Panc1 (cell line): ENCODE measurements at regions not wholly inside any gene's neighbourhood (a gene's known extent, or its start where the extent isn't known, plus 50 kb on each side); places are given as distances from the start of the nearest gene placed in this dataset.

ENCODE experiments used
- ATAC-seq: fragments of 200-7000 bp; cut with Tn5 transposase; 2 replicates; pipeline ENCODE4 v1.9.1; 2020; ENCODE audit warnings: mild to moderate bottlenecking, moderate library complexity
- BruUV-seq: library from RNA; stranded (reverse); fragments of 400-500 nt; replicated peaks from 2 replicates; lab custom pipeline; 2021; lab: Mats Ljungman, UMichigan
- CTCF ChIA-PET: fragments of 300-600 bp; sonication (Branson Sonifier 250); formaldehyde crosslinking; loops from one replicate; lab custom pipeline; 2022; ENCODE audit warnings: antibody characterized with exemption; lab: Charles Lee
- POLR2A ChIA-PET: fragments of 300-600 bp; sonication (Branson Sonifier 250); formaldehyde crosslinking; loops from one replicate; lab custom pipeline; 2022; ENCODE audit warnings: antibody characterized with exemption; lab: Charles Lee
- DNase-seq: peaks from one replicate; pipeline ENCODE4 v3.0.0-alpha.2; 2010; ENCODE audit warnings: low read depth, low spot score
- H3K27ac ChIP-seq: 2 replicates; pipeline ENCODE4 v1.5.1; 2011; ENCODE audit warnings: mild to moderate bottlenecking, low read length, inconsistent platforms
- H3K27me3 ChIP-seq: fragments of 200-500 bp; sonication (Bioruptor generic); 2 replicates; pipeline ENCODE4 v1.6.0; 2014; ENCODE audit warnings: low read length, inconsistent platforms; ENCODE audit not compliant: control insufficient read depth, insufficient read depth
- H3K36me3 ChIP-seq: fragments of 200-500 bp; sonication (Bioruptor generic); 2 replicates; pipeline ENCODE4 v1.5.1; 2014; ENCODE audit warnings: inconsistent platforms, mild to moderate bottlenecking, low read length, moderate library complexity; ENCODE audit not compliant: control insufficient read depth, insufficient read depth
- H3K4me1 ChIP-seq: 2 replicates; pipeline ENCODE4 v1.5.1; 2011; ENCODE audit warnings: inconsistent platforms, mild to moderate bottlenecking, low read length, moderate library complexity; ENCODE audit not compliant: control insufficient read depth, insufficient read depth
- H3K4me3 ChIP-seq, 2 experiments: 2 replicates each; pipeline ENCODE4 v1.5.1; 2011 to 2012; ENCODE audit warnings: low read depth in 2 of 2, low read length in 2 of 2, mild to moderate bottlenecking in 2 of 2, inconsistent platforms in 1 of 2, moderate library complexity in 1 of 2
- H3K9me3 ChIP-seq: fragments of 200-500 bp; sonication (Bioruptor generic); 2 replicates; pipeline ENCODE4 v1.5.1; 2014; ENCODE audit warnings: low read depth, mild to moderate bottlenecking, inconsistent platforms, low read length, moderate library complexity; ENCODE audit not compliant: control insufficient read depth, insufficient read depth
- POLR2AphosphoS5 ChIP-seq: IDR thresholded peaks from 2 replicates; pipeline ENCODE4 v1.6.1; 2012; ENCODE audit warnings: mild to moderate bottlenecking, low read depth, low read length, moderate library complexity
- REST ChIP-seq, 2 experiments: IDR thresholded peaks; 2 replicates each; pipeline ENCODE4 v1.6.1; 2011 to 2012; ENCODE audit warnings: low read depth in 2 of 2, control low read depth in 1 of 2, low read length in 1 of 2, mild to moderate bottlenecking in 1 of 2, moderate library complexity in 1 of 2; ENCODE audit not compliant: insufficient read depth in 1 of 2
- SIN3A ChIP-seq: IDR thresholded peaks from 2 replicates; pipeline ENCODE4 v1.6.1; 2012; ENCODE audit warnings: low read depth, mild to moderate bottlenecking, low read length, moderate library complexity, borderline replicate concordance; ENCODE audit not compliant: insufficient read depth
- TCF7L2 ChIP-seq: IDR thresholded peaks from 2 replicates; pipeline ENCODE4 v1.6.1; 2011; ENCODE audit warnings: mild to moderate bottlenecking, low read depth, low read length, inconsistent platforms
- in situ Hi-C: cut with HindIII; loops from 2 replicates; pipeline ENCODE4 v1.10.0; 2016; ENCODE audit warnings: low sequenced_read_pairs, low pct_unique_long_range_greater_than_20kb
- intact Hi-C: fragments of 100-400 bp; cut with micrococcal nuclease; formaldehyde crosslinking; loops from one replicate; pipeline ENCODE4 v1.10.0; 2022; ENCODE audit not compliant: unreplicated experiment
- TF ChIP-seq, protein P1 (sequence below): fragments of 450-650 bp; IDR thresholded peaks from 2 replicates; pipeline ENCODE4 v1.5.1; 2017; ENCODE audit warnings: mild to moderate bottlenecking

- ATAC-seq, result no peak
- ChIA-PET POLR2A (interaction anchor here (0.6 kb wide), 1 partner anchor 61 kb away, joined by 3 read pairs; no protein-coding TSS in a partner anchor), CTCF (no interaction called here)
- intact Hi-C loops (no loop called here), in situ Hi-C loops (no loop called here)
- H3K27ac ChIP-seq, result no peak overlapping the region
- no peak for DNase-seq
- H3K4me3 ChIP-seq, result no peak overlapping the region
- no peaks in the 10 kb centered on the region for H3K4me1 ChIP-seq
- BruUV-seq, result no TSS peak
- H3K36me3 ChIP-seq, result no peaks in the 10 kb centered on the region
- no peak for TF ChIP-seq TCF7L2
- H3K27me3 ChIP-seq, result no peaks in the 10 kb centered on the region
- H3K9me3 ChIP-seq, result no peaks in the 10 kb centered on the region
Measured at GRCh38 chr16:88309174-88309907, 73.4 kb upstream of the ZNF469 start.

GRCh38 chr16:88309908-88310265 is 72.9 kb upstream of the ZNF469 start:
- TF ChIP-seq, protein P1, sequence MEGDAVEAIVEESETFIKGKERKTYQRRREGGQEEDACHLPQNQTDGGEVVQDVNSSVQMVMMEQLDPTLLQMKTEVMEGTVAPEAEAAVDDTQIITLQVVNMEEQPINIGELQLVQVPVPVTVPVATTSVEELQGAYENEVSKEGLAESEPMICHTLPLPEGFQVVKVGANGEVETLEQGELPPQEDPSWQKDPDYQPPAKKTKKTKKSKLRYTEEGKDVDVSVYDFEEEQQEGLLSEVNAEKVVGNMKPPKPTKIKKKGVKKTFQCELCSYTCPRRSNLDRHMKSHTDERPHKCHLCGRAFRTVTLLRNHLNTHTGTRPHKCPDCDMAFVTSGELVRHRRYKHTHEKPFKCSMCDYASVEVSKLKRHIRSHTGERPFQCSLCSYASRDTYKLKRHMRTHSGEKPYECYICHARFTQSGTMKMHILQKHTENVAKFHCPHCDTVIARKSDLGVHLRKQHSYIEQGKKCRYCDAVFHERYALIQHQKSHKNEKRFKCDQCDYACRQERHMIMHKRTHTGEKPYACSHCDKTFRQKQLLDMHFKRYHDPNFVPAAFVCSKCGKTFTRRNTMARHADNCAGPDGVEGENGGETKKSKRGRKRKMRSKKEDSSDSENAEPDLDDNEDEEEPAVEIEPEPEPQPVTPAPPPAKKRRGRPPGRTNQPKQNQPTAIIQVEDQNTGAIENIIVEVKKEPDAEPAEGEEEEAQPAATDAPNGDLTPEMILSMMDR, result no peak
- TF ChIP-seq REST (IDR thresholded peaks at IDR 0.05; ENCODE audit: insufficient read depth in 1 of 2, low read depth in 2 of 2, low read length in 1 of 2) (no peak), TCF7L2 (no peak)
- ChIA-PET CTCF (no interaction called here), POLR2A (interaction anchor here (0.6 kb wide), 1 partner anchor 61 kb away, joined by 3 read pairs; no protein-coding TSS in a partner anchor)
- no TSS peak for BruUV-seq
- DNase-seq (no peak), ATAC-seq (no peak)
- Histone ChIP-seq H3K4me1 (no peaks in the 10 kb centered on the region), H3K36me3 (no peaks in the 10 kb centered on the region), H3K4me3 (no peak overlapping the region), H3K27me3 (no peaks in the 10 kb centered on the region), H3K27ac (no peak overlapping the region), H3K9me3 (no peaks in the 10 kb centered on the region)
- in situ Hi-C loops, result no loop called here
- intact Hi-C loops, result no loop called here

DNA sequence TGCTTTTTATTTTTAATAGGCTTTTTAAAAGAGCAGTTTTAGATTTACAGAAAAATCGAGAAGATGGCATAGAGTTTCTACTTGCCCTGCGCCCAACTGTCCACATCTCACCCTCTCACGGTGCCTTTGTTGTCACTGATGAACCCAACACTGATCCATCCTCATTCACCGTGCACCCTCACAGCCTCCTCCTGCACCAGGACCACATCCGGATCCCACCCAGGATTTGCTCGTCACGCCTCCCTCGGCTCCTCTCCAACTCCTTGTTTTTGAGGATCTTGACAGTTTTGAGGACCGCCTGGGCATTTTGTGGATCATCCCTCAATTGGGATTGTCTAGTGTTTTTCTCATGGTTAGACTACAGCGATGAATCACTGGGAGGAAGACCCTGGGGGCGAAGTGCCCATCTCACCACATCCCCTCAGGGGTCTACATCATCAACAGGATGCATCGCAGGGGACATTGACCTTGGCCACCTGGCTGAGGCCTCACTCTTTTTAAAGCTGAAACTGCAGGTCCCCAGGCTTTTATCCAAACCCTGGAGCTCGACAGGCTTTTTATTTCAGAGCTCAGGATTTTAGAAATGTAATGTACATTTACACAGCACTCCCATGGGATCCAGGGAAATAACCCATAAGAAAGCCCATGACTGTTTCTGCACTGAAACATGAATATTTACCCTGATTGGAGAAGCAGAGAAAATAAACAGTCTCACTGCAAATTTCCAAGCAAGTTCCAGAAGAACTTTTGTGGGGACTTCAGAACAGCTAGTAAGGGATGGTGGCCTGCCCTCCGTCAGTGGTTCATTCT is 71.8 kb upstream of the ZNF469 start:
- Histone ChIP-seq H3K27ac (no peak overlapping the region), H3K27me3 (no peaks in the 10 kb centered on the region), H3K4me3 (no peak overlapping the region), H3K9me3 (no peaks in the 10 kb centered on the region), H3K36me3 (no peaks in the 10 kb centered on the region), H3K4me1 (no peaks in the 10 kb centered on the region)
- ChIA-PET CTCF (no interaction called here), POLR2A (no interaction called here)
- in situ Hi-C loops, result no loop called here
- no peak for DNase-seq
- no peak for ATAC-seq
- TF ChIP-seq POLR2AphosphoS5 (no peak), SIN3A (no peak), REST (IDR thresholded peaks at IDR 0.05; ENCODE audit: insufficient read depth in 1 of 2, low read depth in 2 of 2, low read length in 1 of 2) (no peak), TCF7L2 (no peak)
- TF ChIP-seq, protein P1, result no peak
- intact Hi-C loops, result no loop called here
- BruUV-seq, result no TSS peak
